GM12875 (cell line): ENCODE measurements at regions not wholly inside any gene's neighbourhood (a gene's known extent, or its start where the extent isn't known, plus 50 kb on each side); places are given as distances from the start of the nearest gene placed in this dataset.

Source experiments
- H3K4me3 ChIP-seq: one replicate; pipeline ENCODE4 v1.5.1; 2011; ENCODE audit warnings: low read depth, low read length, control low read depth
- TF ChIP-seq, protein P1 (sequence below): IDR thresholded peaks from 2 replicates; pipeline ENCODE4 v1.5.1; 2011; ENCODE audit warnings: low read depth, mild to moderate bottlenecking, control low read depth, inconsistent platforms, low read length, moderate library complexity, borderline replicate concordance; ENCODE audit not compliant: insufficient read depth

- no peak overlapping the region for H3K4me3 ChIP-seq
- TF ChIP-seq, protein P1, sequence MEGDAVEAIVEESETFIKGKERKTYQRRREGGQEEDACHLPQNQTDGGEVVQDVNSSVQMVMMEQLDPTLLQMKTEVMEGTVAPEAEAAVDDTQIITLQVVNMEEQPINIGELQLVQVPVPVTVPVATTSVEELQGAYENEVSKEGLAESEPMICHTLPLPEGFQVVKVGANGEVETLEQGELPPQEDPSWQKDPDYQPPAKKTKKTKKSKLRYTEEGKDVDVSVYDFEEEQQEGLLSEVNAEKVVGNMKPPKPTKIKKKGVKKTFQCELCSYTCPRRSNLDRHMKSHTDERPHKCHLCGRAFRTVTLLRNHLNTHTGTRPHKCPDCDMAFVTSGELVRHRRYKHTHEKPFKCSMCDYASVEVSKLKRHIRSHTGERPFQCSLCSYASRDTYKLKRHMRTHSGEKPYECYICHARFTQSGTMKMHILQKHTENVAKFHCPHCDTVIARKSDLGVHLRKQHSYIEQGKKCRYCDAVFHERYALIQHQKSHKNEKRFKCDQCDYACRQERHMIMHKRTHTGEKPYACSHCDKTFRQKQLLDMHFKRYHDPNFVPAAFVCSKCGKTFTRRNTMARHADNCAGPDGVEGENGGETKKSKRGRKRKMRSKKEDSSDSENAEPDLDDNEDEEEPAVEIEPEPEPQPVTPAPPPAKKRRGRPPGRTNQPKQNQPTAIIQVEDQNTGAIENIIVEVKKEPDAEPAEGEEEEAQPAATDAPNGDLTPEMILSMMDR = no peak
Measured at GRCh38 chr10:7507887-7508726, 97.3 kb upstream of the SFMBT2 start.

- no peak overlapping the region for H3K4me3 ChIP-seq
Measured at GRCh38 chr10:7506571-7506970, 95.7 kb upstream of the SFMBT2 start.

DNA sequence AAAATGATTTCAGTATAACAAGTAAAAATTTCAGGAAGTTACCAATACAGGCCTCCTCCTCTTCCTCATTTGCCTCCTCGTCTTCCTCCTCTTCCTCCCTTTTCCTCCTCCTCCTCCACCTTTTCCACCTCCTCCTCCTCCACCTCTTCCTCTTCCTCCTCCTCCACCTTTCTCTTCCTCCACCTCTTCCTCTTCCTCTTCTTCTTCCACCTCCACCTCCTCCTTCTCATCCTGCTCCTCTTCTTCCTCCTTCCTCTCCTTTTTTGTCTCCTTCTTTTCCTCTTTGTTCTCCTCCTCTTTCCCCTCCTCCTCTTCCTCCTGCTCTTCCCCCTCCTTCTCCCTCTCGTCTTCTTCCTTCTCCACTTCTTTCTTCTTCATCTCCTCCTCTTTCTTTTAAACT is 94.4 kb upstream of the SFMBT2 start:
- TF ChIP-seq, protein P1 = no peak
- H3K4me3 ChIP-seq = no peak overlapping the region

More at GRCh38 chr10:7506571-7506970, 95.7 kb upstream of the SFMBT2 start:
- TF ChIP-seq, protein P1 = no peak

- H3K4me3 ChIP-seq = no peak overlapping the region
- TF ChIP-seq, protein P1 = no peak
Measured at GRCh38 chr10:7503190-7503589, 92.4 kb upstream of the SFMBT2 start.

GRCh38 chr10:7501157-7501556 is 90.3 kb upstream of the SFMBT2 start:
- TF ChIP-seq, protein P1 = no peak
- no peak overlapping the region for H3K4me3 ChIP-seq

- TF ChIP-seq, protein P1 = no peak
Measured at GRCh38 chr10:7498111-7498510, 87.3 kb upstream of the SFMBT2 start.

GRCh38 chr10:7493996-7494395 is 83.2 kb upstream of the SFMBT2 start:
- H3K4me3 ChIP-seq = no peak overlapping the region
- TF ChIP-seq, protein P1 = no peak

More at GRCh38 chr10:7498111-7498510, 87.3 kb upstream of the SFMBT2 start:
- no peak overlapping the region for H3K4me3 ChIP-seq
